Upper lobe of left lung (tissue), 4 donors: ENCODE measurements at regions not wholly inside any gene's neighbourhood (a gene's known extent, or its start where the extent isn't known, plus 50 kb on each side); places are given as distances from the start of the nearest gene placed in this dataset.

Experiments
- CTCF ChIP-seq, 6 experiments: fragments of 450-650 bp in 4 of 6; fragments of 200-600 bp in 2 of 6; sonication (generic) in 2 of 6; IDR thresholded peaks; one replicate each; pipeline ENCODE4 v1.5.1; 2016 to 2019; ENCODE audit warnings: antibody characterized with exemption in 6 of 6
- POLR2AphosphoS5 ChIP-seq, 2 donors: sonication (generic); formaldehyde crosslinking; IDR thresholded peaks; one replicate each; pipeline ENCODE4 v1.5.1; 2017; ENCODE audit warnings: antibody characterized with exemption in 2 of 2

GRCh38 chr18:2281086-2281485, 290.2 kb downstream of the METTL4 start:
- no peak for TF ChIP-seq CTCF (IDR thresholded peaks at IDR 0.05)
- no peak for TF ChIP-seq POLR2AphosphoS5 (IDR thresholded peaks at IDR 0.05)
